Right ventricle myocardium superior (tissue), 1 donor: ENCODE measurements at regions not wholly inside any gene's neighbourhood (a gene's known extent, or its start where the extent isn't known, plus 50 kb on each side); places are given as distances from the start of the nearest gene placed in this dataset.

Experiments used
- ATAC-seq: fragments of 200-7000 bp; cut with Tn5 transposase; one replicate; pipeline ENCODE4 v1.9.1; 2020; ENCODE audit warnings: mild to moderate bottlenecking; ENCODE audit not compliant: poor library complexity
- DNase-seq: peaks from one replicate; pipeline ENCODE4 v3.0.0-alpha.2; 2020
- intact Hi-C: fragments of 100-400 bp; cut with DNase I; formaldehyde crosslinking; loops from one replicate; pipeline ENCODE4 v1.11.2; 2022
- donor health status: DM: no; HTN: yes; CAD: no; lungs with severe emphysema.

DNA sequence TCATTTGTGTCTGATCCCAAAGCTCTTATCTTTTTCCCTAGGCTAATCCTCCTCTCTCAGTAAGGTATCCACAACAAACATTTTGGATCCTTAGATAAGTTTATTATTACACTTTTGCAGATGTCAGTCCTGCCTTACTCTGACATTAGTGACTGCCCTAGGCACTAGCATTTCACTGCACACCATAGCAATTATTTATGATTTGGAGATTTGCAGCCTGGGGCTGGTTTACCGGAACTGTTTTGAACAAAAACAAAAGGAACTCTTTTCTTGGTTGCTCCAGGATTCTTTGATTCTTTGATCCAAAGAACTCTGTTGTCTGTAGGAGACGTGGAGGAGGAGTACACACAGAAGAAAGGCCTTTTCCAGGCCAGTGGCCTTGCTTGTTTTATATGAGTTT is 80.4 kb downstream of the EDNRB start:
- ATAC-seq (no peak), DNase-seq (no peak)

GRCh38 chr13:77836423-77836822 is 82.2 kb downstream of the EDNRB start:
- intact Hi-C loops: no loop called here
- ATAC-seq (peak; percentile 51), DNase-seq (no peak)

More for the DNA sequence above, 80.4 kb downstream of the EDNRB start:
- intact Hi-C loops: no loop called here

DNA sequence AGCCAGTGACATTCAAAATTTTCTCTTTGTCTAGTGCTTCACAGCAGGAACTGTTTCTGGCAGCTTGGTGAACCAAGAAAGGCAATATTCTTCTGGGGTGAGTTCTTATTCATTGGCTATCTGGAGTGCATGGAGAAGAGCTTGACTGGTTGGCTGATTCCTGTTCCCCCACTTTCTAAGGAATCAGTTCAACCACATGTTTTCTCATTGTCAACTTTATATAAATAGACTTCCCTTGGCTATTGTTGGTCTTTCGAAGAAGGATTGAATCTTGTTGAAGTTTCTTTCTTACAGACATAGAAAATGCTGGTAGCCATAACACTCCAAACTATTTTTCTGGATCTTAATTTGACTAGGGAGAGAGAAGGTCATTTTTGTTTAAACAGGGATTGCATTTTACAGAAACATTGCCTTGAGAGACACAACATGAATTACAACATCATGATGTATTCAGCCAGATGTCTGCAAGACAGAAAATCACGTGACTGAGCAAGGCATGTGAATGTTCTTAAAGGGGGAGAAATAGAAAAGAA is 85.2 kb downstream of the EDNRB start:
- DNase-seq (no peak), ATAC-seq (peak; percentile 80)
- intact Hi-C loops: no loop called here

DNA sequence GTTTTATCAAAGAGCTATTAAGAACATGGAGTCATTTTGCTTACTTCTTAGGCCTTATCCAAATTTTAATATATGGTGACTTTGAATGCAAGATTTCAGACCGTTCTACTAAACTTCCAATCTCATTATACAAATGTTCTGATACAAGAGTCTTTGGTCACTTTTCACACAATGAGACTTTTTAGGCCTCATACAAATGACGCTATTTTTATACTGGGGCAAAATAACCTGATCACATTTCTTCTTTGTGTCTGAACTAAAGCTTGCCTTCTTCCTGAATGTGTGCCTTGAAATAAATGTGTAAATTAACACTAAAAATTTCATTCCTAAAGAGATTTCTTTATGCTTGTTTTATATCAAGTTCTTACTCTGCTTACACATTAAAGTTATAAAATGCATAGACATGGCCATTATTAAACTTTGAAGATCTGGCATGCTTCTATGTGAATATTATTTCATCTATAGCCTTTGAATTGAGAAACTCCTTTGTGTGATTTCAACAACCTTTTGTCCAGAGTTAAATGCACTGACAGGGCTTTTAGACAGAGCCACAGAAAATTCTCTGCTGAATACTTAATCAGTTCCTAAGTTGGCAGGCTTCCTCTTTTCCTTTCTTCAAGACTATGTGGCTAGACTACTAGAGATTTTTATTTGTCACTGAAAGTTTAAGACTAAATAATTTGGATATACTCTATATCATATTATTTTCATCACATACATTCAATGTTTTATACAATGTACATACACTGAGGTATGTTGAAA is 86.1 kb downstream of the EDNRB start:
- intact Hi-C loops: no loop called here
- DNase-seq (no peak), ATAC-seq (peak; percentile 94)

GRCh38 chr13:77831866-77832265 is 86.8 kb downstream of the EDNRB start:
- intact Hi-C loops: no loop called here
- ATAC-seq (no peak), DNase-seq (no peak)

GRCh38 chr13:77829963-77830362 is 88.7 kb downstream of the EDNRB start:
- ATAC-seq (no peak), DNase-seq (no peak)
- intact Hi-C loops: no loop called here

GRCh38 chr13:77828799-77829198 is 89.8 kb downstream of the EDNRB start:
- intact Hi-C loops: no loop called here

GRCh38 chr13:77827332-77827731 is 91.3 kb downstream of the EDNRB start:
- peak; percentile 53 for DNase-seq
- no peak for ATAC-seq
- intact Hi-C loops: no loop called here

More at GRCh38 chr13:77828799-77829198, 89.8 kb downstream of the EDNRB start:
- DNase-seq (no peak), ATAC-seq (no peak)

DNA sequence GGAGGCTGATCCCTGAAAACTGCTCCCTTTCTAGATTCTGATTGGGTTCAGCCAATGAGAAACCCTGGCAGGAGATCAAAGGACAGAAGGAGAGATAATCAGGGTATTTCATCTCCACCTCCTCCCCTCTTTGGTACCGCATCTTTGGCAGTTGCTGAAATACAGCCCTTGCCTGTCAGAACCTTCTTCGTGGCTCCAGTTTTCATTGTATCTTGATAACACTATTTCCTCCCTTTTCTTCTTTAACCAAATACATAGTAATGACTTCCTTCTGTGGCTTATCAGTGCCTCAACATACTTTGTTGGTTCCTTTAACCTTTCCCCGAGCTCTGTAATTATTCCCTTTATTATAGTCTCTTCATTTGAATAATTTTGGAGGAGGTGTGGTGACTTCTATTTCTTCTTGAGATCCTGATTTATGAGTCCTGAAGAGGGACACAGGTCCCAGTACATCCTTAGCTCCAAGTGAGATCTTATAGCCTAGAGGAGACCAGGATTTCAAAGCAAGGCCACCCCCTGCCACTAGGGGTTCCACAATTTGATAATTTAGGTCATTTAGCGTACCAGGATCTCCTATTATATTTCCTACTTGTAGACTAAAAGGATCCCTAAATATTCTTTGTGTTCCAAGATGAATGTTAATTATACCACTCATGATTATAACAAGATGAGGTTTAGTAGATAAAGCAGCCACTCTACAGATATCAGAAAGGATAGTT is 98.0 kb downstream of the EDNRB start:
- intact Hi-C loops: no loop called here
- ATAC-seq (no peak), DNase-seq (no peak)

- intact Hi-C loops: no loop called here
- ATAC-seq (no peak), DNase-seq (no peak)
These were observed 101.1 kb downstream of the EDNRB start for GRCh38 chr13:77817521-77817920.

- ATAC-seq (no peak), DNase-seq (no peak)
- intact Hi-C loops: no loop called here
These were observed 103.3 kb downstream of the EDNRB start for GRCh38 chr13:77815330-77815729.
